ENCODE measurements at regions not wholly inside any gene's neighbourhood (a gene's known extent, or its start where the extent isn't known, plus 50 kb on each side); places are given as distances from the start of the nearest gene placed in this dataset.

GRCh38 chr12:92518071-92518470, 184.7 kb upstream of the PLEKHG7 start (continued):
- TF ChIP-seq NFXL1 (IDR thresholded peaks at IDR 0.05; ENCODE audit: borderline replicate concordance) = no peak
- TF ChIP-seq SP1 (IDR thresholded peaks at IDR 0.05; ENCODE audit: low read depth, low read length) = no peak
- no peak for TF ChIP-seq CHD2 (IDR thresholded peaks at IDR 0.05; ENCODE audit: borderline replicate concordance, low read depth, low read length)
- TF ChIP-seq SUPT20H (IDR thresholded peaks at IDR 0.05; ENCODE audit: borderline replicate concordance, control insufficient read depth, low read depth, low read length) = no peak
- no peak for TF ChIP-seq TAF1 (IDR thresholded peaks at IDR 0.05; ENCODE audit: borderline replicate concordance, low read depth, low read length)

GRCh38 chr12:92516277-92516600, 186.6 kb upstream of the PLEKHG7 start:
- FAIRE-seq = peak; percentile 35
- Histone ChIP-seq H3K9me3 (replicated peaks; ENCODE audit: control insufficient read depth, insufficient read depth, low read length) (peaks cover 2% of the 10 kb centered on the region; the same call in 2 of the 3 replicates), H3K36me3 (ENCODE audit: control insufficient read depth in 2 of 2, insufficient read depth in 2 of 2, low read length in 1 of 2) (no peaks in the 10 kb centered on the region), H3K27me3 (replicated peaks in 1 of 2; ENCODE audit: control insufficient read depth in 2 of 2, insufficient read depth in 2 of 2, low read length in 1 of 2) (no peaks in the 10 kb centered on the region), H3K4me3 (no peak overlapping the region), H3K4me1 (ENCODE audit: control insufficient read depth, insufficient read depth, low read length) (no peaks in the 10 kb centered on the region), H3K27ac (ENCODE audit: control insufficient read depth, insufficient read depth) (no peak overlapping the region), H3K9ac (ENCODE audit: control insufficient read depth, insufficient read depth, low read length) (no peak overlapping the region), H2AFZ (ENCODE audit: control insufficient read depth, low read depth, low read length) (no peak overlapping the region; the same call in 1 of the 2 replicates), H3K4me2 (ENCODE audit: control insufficient read depth, insufficient read depth) (no peak overlapping the region), H4K20me1 (ENCODE audit: control insufficient read depth, insufficient read depth) (no peaks in the 10 kb centered on the region), H3K79me2 (ENCODE audit: control insufficient read depth, insufficient read depth, low read length) (no peaks in the 10 kb centered on the region)
- CTCF ChIA-PET = interaction anchor here (1.3 to 2.8 kb wide), 5 partner anchors 10 to 54 kb away, joined by 3 to 12 read pairs (median 5); no protein-coding TSS in a partner anchor
- intact Hi-C loops (cut with micrococcal nuclease; ENCODE audit: unreplicated experiment) = no loop called here
- peak; percentile 85 for ATAC-seq
- RAD21 ChIA-PET (ENCODE audit: unreplicated experiment) = interaction anchor here (0.6 to 3.0 kb wide), 8 partner anchors 11 to 705 kb away, joined by 3 to 41 read pairs (median 4); no protein-coding TSS in a partner anchor
- WGBS (ENCODE audit: insufficient coverage, insufficient replicate concordance, low lambda C conversion rate, missing lambda C conversion rate) = no CpG with 5 or more reads among the region's 1 CpG
- no TSS peak for BruUV-seq (replicated peaks)
- in situ Hi-C loops (cut with MboI) = no loop called here
- DNase-seq (ENCODE audit: low read depth, low spot score) = no peak
- POLR2A ChIA-PET = interaction anchor here (0.6 to 2.8 kb wide), 11 partner anchors 10 to 451 kb away, joined by 3 to 12 read pairs (median 4); no protein-coding TSS in a partner anchor
- SMC1A ChIA-PET (ENCODE audit: uncharacterized antibody, unreplicated experiment) = interaction anchor here (0.5 to 3.8 kb wide), 17 partner anchors 9 to 113 kb away, joined by 3 to 62 read pairs (median 4); no protein-coding TSS in a partner anchor
- TF ChIP-seq IRF3 (IDR thresholded peaks at IDR 0.05) = no peak
- TF ChIP-seq SKIL (IDR thresholded peaks at IDR 0.05; ENCODE audit: low read depth, poor library complexity, severe bottlenecking) = no peak
- no peak for TF ChIP-seq ASH2L (IDR thresholded peaks at IDR 0.05; ENCODE audit: borderline replicate concordance, low read depth)
- no peak for TF ChIP-seq ZBTB33 (IDR thresholded peaks at IDR 0.05)
- no peak for TF ChIP-seq RBBP5 (conservative IDR thresholded peaks at IDR 0.05)
- no peak for TF ChIP-seq TCF3 (IDR thresholded peaks at IDR 0.05; ENCODE audit: borderline replicate concordance, insufficient read depth, low read depth, low read length)
- no peak for TF ChIP-seq MYC (IDR thresholded peaks at IDR 0.05; ENCODE audit: insufficient read depth, insufficient read length, insufficient replicate concordance, low read length, severe bottlenecking)
- TF ChIP-seq ZNF274 (IDR thresholded peaks at IDR 0.05; ENCODE audit: insufficient read depth, insufficient read length) = no peak
- no peak for TF ChIP-seq ZNF207 (IDR thresholded peaks at IDR 0.05; ENCODE audit: borderline replicate concordance)
- TF ChIP-seq TCF12 (IDR thresholded peaks at IDR 0.05; ENCODE audit: low read depth, low read length) = no peak
- TF ChIP-seq NRF1 (conservative IDR thresholded peaks at IDR 0.05; ENCODE audit: low read depth, low read length) = no peak
- TF ChIP-seq SMAD5 (IDR thresholded peaks at IDR 0.05; ENCODE audit: low read depth) = no peak
- TF ChIP-seq FOXM1 (IDR thresholded peaks at IDR 0.05; ENCODE audit: low read depth, low read length) = no peak
- no peak for TF ChIP-seq STAT1 (conservative IDR thresholded peaks at IDR 0.05)

Measured in GM12878 (cell line).